Astrocyte of the spinal cord (primary cell): ENCODE measurements at regions not wholly inside any gene's neighbourhood (a gene's known extent, or its start where the extent isn't known, plus 50 kb on each side); places are given as distances from the start of the nearest gene placed in this dataset.

Experiments used
- DNase-seq: peaks from one replicate; pipeline ENCODE4 v3.0.0; 2011; ENCODE audit warnings: low read depth, low spot score
- H3K4me3 ChIP-seq: 2 replicates; pipeline ENCODE4 v1.5.1; 2011; ENCODE audit warnings: low read depth, mild to moderate bottlenecking, low read length, moderate library complexity
- CTCF ChIP-seq: IDR thresholded peaks from 2 replicates; pipeline ENCODE4 v1.5.1; 2012; ENCODE audit warnings: low read depth, mild to moderate bottlenecking, low read length, inconsistent platforms
- in situ Hi-C: cut with HindIII; loops from 2 replicates; pipeline ENCODE4 v1.10.0; 2017; ENCODE audit warnings: low sequenced_read_pairs

GRCh38 chr2:195514365-195514764, 142.7 kb upstream of the SLC39A10 start:
- no peak overlapping the region for H3K4me3 ChIP-seq
- in situ Hi-C loops, result no loop called here
- no peak for TF ChIP-seq CTCF
- DNase-seq, result no peak

GRCh38 chr2:195513119-195513518, 143.9 kb upstream of the SLC39A10 start:
- no peak overlapping the region for H3K4me3 ChIP-seq
- TF ChIP-seq CTCF, result no peak
- no peak for DNase-seq
- in situ Hi-C loops, result no loop called here

- in situ Hi-C loops, result no loop called here
- DNase-seq, result no peak
- TF ChIP-seq CTCF, result no peak
- no peak overlapping the region for H3K4me3 ChIP-seq
Observed at GRCh38 chr2:195509551-195509950, 147.5 kb upstream of the SLC39A10 start.

- in situ Hi-C loops, result no loop called here
- TF ChIP-seq CTCF, result no peak
- DNase-seq, result no peak
- H3K4me3 ChIP-seq, result no peak overlapping the region
Observed at GRCh38 chr2:195508139-195508455, 148.9 kb upstream of the SLC39A10 start.

GRCh38 chr2:195507447-195508138, 149.4 kb upstream of the SLC39A10 start:
- DNase-seq, result no peak
- in situ Hi-C loops, result no loop called here
- no peak overlapping the region for H3K4me3 ChIP-seq
- no peak for TF ChIP-seq CTCF

- no peak for TF ChIP-seq CTCF
- in situ Hi-C loops, result no loop called here
- DNase-seq, result no peak
- no peak overlapping the region for H3K4me3 ChIP-seq
Observed at GRCh38 chr2:195505701-195506100, 151.3 kb upstream of the SLC39A10 start.

GRCh38 chr2:195503208-195503607, 153.8 kb upstream of the SLC39A10 start:
- TF ChIP-seq CTCF, result no peak
- no peak overlapping the region for H3K4me3 ChIP-seq
- in situ Hi-C loops, result no loop called here
- DNase-seq, result no peak
